ENCODE measurements at regions not wholly inside any gene's neighbourhood (a gene's known extent, or its start where the extent isn't known, plus 50 kb on each side); places are given as distances from the start of the nearest gene placed in this dataset.

GRCh38 chr2:145755019-145755837, 1235.3 kb upstream of the ZEB2 start:
- no peak for DNase-seq
- 95 to 96% methylated on average over 6 of the region's 6 CpGs for WGBS, 2 donors
- Histone ChIP-seq H3K36me3 (ENCODE audit: low read depth, missing control alignments) (no peaks in the 10 kb centered on the region), H3K4me1 (peaks cover 13% of the 10 kb centered on the region), H3K9me3 (no peaks in the 10 kb centered on the region), H3K4me3 (no peak overlapping the region), H3K27ac (no peak overlapping the region), H3K27me3 (no peaks in the 10 kb centered on the region)
- intact Hi-C loops (cut with DNase I; ENCODE audit: low total_unique reads): loop anchor here (10.0 kb wide), 1 partner anchor 1230 kb away; the partner anchor contains the start of gene ZEB2
- TF ChIP-seq, protein P1, sequence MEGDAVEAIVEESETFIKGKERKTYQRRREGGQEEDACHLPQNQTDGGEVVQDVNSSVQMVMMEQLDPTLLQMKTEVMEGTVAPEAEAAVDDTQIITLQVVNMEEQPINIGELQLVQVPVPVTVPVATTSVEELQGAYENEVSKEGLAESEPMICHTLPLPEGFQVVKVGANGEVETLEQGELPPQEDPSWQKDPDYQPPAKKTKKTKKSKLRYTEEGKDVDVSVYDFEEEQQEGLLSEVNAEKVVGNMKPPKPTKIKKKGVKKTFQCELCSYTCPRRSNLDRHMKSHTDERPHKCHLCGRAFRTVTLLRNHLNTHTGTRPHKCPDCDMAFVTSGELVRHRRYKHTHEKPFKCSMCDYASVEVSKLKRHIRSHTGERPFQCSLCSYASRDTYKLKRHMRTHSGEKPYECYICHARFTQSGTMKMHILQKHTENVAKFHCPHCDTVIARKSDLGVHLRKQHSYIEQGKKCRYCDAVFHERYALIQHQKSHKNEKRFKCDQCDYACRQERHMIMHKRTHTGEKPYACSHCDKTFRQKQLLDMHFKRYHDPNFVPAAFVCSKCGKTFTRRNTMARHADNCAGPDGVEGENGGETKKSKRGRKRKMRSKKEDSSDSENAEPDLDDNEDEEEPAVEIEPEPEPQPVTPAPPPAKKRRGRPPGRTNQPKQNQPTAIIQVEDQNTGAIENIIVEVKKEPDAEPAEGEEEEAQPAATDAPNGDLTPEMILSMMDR (IDR thresholded peaks at IDR 0.05): no peak
- TF ChIP-seq POLR2A (IDR thresholded peaks at IDR 0.05): no peak

GRCh38 chr2:145753966-145754365, 1234.0 kb upstream of the ZEB2 start:
- Histone ChIP-seq H3K27me3 (no peaks in the 10 kb centered on the region), H3K9me3 (no peaks in the 10 kb centered on the region), H3K36me3 (ENCODE audit: low read depth, missing control alignments) (no peaks in the 10 kb centered on the region), H3K27ac (no peak overlapping the region), H3K4me1 (peaks cover 13% of the 10 kb centered on the region), H3K4me3 (no peak overlapping the region)
- no peak for DNase-seq
- intact Hi-C loops (cut with DNase I; ENCODE audit: low total_unique reads): loop anchor here (10.0 kb wide), 1 partner anchor 1229 kb away; the partner anchor contains the start of gene ZEB2
- WGBS, 2 donors: 74% methylated on average over 3 of the region's 3 CpGs
- TF ChIP-seq, protein P1 (IDR thresholded peaks at IDR 0.05): no peak
- TF ChIP-seq POLR2A (IDR thresholded peaks at IDR 0.05): no peak

GRCh38 chr2:145753041-145753608, 1233.2 kb upstream of the ZEB2 start:
- TF ChIP-seq POLR2A (IDR thresholded peaks at IDR 0.05): no peak
- TF ChIP-seq, protein P1 (IDR thresholded peaks at IDR 0.05): no peak
- no peak overlapping the region for H3K4me3 ChIP-seq
- H3K9me3 ChIP-seq: no peaks in the 10 kb centered on the region
- WGBS, 2 donors: 59 to 75% methylated on average over 6 of the region's 6 CpGs
- DNase-seq: no peak
- no peaks in the 10 kb centered on the region for H3K27me3 ChIP-seq
- H3K36me3 ChIP-seq (ENCODE audit: low read depth, missing control alignments): no peaks in the 10 kb centered on the region
- intact Hi-C loops (cut with DNase I; ENCODE audit: low total_unique reads): loop anchor here (10.0 kb wide), 1 partner anchor 1228 kb away; the partner anchor contains the start of gene ZEB2
- peaks cover 13% of the 10 kb centered on the region for H3K4me1 ChIP-seq
- H3K27ac ChIP-seq: peak overlapping the region in 1 of 2 donors; percentile 20

GRCh38 chr2:145752091-145752806, 1232.3 kb upstream of the ZEB2 start:
- intact Hi-C loops (cut with DNase I; ENCODE audit: low total_unique reads): loop anchor here (10.0 kb wide), 1 partner anchor 1227 kb away; the partner anchor contains the start of gene ZEB2
- 24 to 31% methylated on average over 5 of the region's 5 CpGs for WGBS, 2 donors
- Histone ChIP-seq H3K4me3 (no peak overlapping the region), H3K36me3 (ENCODE audit: low read depth, missing control alignments) (no peaks in the 10 kb centered on the region), H3K27me3 (no peaks in the 10 kb centered on the region), H3K4me1 (peaks cover 13% of the 10 kb centered on the region), H3K9me3 (no peaks in the 10 kb centered on the region), H3K27ac (peak overlapping the region in 1 of 2 donors; percentile 50)
- no peak for DNase-seq
- no peak for TF ChIP-seq POLR2A (IDR thresholded peaks at IDR 0.05)
- TF ChIP-seq, protein P1 (IDR thresholded peaks at IDR 0.05): peak; percentile 25 to 68 (median 67)

Data from testis (tissue), 2 donors.